ENCODE measurements at regions not wholly inside any gene's neighbourhood (a gene's known extent, or its start where the extent isn't known, plus 50 kb on each side); places are given as distances from the start of the nearest gene placed in this dataset.

DNA sequence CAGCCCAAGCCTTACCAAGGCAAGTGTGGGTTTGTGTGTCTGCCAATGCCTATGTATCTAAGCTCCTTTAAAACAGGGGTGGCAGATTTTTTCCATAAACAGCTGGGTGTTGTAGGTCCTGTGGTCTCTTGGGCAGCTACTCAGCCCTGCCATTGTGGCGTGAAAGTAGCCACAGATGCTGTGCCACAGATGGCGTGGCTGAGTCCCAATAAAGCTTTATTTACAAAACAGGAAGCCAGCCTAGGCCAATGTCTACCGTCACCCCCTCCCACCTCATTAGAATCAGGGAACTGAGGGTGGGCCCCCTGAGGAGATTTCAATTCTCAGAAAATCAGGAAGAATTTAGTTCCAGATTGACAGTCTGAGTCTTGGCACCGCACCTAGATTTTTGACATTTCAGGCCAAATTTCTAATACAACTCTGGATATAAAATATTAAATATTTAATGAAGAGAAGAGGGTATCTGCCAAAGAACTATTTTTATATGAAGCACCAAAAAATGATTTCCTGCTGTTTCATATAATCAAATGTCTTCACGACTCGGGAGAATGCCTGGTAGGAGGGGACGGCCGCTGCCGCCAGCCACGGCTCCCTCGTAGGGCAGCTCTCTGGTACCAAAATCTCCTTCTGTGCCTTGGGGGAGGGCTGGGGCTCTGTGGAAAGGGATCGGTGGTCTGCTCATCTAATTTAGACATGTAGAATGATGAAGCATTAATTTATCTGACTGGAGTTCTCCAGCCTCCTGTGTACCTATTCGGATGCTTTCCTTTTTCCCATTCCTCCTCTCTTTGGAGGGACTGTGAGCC lies 420.9 kb downstream of the IRX2 start (continued):
- TF ChIP-seq, protein P1, sequence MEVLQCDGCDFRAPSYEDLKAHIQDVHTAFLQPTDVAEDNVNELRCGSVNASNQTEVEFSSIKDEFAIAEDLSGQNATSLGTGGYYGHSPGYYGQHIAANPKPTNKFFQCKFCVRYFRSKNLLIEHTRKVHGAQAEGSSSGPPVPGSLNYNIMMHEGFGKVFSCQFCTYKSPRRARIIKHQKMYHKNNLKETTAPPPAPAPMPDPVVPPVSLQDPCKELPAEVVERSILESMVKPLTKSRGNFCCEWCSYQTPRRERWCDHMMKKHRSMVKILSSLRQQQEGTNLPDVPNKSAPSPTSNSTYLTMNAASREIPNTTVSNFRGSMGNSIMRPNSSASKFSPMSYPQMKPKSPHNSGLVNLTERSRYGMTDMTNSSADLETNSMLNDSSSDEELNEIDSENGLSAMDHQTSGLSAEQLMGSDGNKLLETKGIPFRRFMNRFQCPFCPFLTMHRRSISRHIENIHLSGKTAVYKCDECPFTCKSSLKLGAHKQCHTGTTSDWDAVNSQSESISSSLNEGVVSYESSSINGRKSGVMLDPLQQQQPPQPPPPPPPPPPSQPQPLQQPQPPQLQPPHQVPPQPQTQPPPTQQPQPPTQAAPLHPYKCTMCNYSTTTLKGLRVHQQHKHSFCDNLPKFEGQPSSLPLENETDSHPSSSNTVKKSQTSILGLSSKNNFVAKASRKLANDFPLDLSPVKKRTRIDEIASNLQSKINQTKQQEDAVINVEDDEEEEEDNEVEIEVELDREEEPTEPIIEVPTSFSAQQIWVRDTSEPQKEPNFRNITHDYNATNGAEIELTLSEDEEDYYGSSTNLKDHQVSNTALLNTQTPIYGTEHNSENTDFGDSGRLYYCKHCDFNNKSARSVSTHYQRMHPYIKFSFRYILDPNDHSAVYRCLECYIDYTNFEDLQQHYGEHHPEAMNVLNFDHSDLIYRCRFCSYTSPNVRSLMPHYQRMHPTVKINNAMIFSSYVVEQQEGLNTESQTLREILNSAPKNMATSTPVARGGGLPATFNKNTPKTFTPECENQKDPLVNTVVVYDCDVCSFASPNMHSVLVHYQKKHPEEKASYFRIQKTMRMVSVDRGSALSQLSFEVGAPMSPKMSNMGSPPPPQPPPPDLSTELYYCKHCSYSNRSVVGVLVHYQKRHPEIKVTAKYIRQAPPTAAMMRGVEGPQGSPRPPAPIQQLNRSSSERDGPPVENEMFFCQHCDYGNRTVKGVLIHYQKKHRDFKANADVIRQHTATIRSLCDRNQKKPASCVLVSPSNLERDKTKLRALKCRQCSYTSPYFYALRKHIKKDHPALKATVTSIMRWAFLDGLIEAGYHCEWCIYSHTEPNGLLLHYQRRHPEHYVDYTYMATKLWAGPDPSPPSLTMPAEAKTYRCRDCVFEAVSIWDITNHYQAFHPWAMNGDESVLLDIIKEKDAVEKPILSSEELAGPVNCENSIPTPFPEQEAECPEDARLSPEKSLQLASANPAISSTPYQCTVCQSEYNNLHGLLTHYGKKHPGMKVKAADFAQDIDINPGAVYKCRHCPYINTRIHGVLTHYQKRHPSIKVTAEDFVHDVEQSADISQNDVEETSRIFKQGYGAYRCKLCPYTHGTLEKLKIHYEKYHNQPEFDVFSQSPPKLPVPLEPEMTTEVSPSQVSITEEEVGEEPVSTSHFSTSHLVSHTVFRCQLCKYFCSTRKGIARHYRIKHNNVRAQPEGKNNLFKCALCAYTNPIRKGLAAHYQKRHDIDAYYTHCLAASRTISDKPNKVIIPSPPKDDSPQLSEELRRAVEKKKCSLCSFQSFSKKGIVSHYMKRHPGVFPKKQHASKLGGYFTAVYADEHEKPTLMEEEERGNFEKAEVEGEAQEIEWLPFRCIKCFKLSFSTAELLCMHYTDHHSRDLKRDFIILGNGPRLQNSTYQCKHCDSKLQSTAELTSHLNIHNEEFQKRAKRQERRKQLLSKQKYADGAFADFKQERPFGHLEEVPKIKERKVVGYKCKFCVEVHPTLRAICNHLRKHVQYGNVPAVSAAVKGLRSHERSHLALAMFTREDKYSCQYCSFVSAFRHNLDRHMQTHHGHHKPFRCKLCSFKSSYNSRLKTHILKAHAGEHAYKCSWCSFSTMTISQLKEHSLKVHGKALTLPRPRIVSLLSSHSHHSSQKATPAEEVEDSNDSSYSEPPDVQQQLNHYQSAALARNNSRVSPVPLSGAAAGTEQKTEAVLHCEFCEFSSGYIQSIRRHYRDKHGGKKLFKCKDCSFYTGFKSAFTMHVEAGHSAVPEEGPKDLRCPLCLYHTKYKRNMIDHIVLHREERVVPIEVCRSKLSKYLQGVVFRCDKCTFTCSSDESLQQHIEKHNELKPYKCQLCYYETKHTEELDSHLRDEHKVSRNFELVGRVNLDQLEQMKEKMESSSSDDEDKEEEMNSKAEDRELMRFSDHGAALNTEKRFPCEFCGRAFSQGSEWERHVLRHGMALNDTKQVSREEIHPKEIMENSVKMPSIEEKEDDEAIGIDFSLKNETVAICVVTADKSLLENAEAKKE (CRISPR knock-in tag; IDR thresholded peaks at IDR 0.05), result no peak
- TF ChIP-seq CREB1 (CRISPR knock-in tag; IDR thresholded peaks at IDR 0.05; ENCODE audit: low read depth) (no peak), NANOG (IDR thresholded peaks at IDR 0.05; ENCODE audit: borderline replicate concordance) (no peak), POLR2AphosphoS5 (IDR thresholded peaks at IDR 0.05; ENCODE audit: low read depth) (no peak), EZH2phosphoT487 (IDR thresholded peaks at IDR 0.05; ENCODE audit: unreplicated experiment) (no peak), EZH2 (IDR thresholded peaks at IDR 0.05; ENCODE audit: low read depth, unreplicated experiment) (no peak), JUNB (IDR thresholded peaks at IDR 0.05; ENCODE audit: unreplicated experiment) (no peak)
- TF ChIP-seq, protein P2, sequence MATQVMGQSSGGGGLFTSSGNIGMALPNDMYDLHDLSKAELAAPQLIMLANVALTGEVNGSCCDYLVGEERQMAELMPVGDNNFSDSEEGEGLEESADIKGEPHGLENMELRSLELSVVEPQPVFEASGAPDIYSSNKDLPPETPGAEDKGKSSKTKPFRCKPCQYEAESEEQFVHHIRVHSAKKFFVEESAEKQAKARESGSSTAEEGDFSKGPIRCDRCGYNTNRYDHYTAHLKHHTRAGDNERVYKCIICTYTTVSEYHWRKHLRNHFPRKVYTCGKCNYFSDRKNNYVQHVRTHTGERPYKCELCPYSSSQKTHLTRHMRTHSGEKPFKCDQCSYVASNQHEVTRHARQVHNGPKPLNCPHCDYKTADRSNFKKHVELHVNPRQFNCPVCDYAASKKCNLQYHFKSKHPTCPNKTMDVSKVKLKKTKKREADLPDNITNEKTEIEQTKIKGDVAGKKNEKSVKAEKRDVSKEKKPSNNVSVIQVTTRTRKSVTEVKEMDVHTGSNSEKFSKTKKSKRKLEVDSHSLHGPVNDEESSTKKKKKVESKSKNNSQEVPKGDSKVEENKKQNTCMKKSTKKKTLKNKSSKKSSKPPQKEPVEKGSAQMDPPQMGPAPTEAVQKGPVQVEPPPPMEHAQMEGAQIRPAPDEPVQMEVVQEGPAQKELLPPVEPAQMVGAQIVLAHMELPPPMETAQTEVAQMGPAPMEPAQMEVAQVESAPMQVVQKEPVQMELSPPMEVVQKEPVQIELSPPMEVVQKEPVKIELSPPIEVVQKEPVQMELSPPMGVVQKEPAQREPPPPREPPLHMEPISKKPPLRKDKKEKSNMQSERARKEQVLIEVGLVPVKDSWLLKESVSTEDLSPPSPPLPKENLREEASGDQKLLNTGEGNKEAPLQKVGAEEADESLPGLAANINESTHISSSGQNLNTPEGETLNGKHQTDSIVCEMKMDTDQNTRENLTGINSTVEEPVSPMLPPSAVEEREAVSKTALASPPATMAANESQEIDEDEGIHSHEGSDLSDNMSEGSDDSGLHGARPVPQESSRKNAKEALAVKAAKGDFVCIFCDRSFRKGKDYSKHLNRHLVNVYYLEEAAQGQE (IDR thresholded peaks at IDR 0.05; ENCODE audit: unreplicated experiment), result no peak

All from GM23338 (cell line).